ENCODE measurements at regions not wholly inside any gene's neighbourhood (a gene's known extent, or its start where the extent isn't known, plus 50 kb on each side); places are given as distances from the start of the nearest gene placed in this dataset.
"Not testable (repeated sequence)": the region's sequence is repeated elsewhere in the genome, so short reads cannot be mapped to it uniquely, and the experiment has no call there.

DNA sequence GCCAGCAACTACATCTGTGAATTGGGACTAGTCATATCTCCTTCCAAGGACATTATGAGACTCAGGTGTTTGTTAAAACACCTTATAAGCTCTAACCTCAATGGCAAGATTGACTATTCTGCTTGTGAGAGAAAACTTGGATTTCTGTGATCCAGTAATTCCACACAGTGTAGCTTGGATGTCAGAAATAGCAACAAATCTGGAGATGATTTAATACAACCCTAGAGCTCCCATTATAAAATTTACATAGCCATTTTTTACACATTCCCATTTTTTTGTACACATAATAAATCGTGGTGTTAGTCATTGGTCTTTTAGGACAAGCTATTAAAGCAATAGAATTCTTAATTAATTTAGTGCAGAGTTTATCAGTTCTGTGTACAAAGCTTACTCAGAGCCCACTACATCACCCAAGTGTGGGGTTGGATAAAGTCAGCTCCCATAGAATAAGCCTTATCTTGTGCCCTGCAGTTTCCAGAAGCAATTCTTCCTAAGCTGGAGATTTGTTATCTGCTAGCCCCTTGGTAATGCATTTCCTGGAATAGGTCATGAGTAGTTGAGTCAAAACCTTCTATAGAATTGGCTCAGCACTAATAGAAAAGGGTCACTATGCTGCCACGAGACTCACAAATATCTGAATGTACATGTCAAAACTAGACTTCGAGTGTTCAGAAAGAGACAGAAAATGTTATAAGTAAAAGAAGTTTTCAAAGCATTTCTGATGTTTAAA, 434.0 kb upstream of the RUNX1 start:
- peak; percentile 49 for DNase-seq

DNA sequence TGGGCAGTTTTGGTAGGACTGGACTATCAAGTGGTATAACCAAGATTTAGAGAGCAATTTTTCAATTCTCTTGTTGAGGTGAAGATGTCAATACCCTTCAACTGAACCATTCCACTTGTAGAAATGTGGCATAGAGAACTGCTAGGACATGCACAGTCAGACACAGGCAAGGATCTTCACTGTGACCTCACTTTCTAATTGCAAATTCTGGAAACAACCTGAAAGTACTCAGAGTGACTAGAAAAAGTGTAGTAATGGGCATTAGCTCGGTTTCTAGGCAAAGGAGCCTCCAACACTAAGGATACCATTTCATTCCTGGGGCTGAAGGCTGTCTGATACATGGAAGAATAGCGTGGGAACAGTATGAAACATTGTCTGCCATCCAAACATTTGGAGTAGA, 433.0 kb upstream of the RUNX1 start:
- no peak for DNase-seq

DNA sequence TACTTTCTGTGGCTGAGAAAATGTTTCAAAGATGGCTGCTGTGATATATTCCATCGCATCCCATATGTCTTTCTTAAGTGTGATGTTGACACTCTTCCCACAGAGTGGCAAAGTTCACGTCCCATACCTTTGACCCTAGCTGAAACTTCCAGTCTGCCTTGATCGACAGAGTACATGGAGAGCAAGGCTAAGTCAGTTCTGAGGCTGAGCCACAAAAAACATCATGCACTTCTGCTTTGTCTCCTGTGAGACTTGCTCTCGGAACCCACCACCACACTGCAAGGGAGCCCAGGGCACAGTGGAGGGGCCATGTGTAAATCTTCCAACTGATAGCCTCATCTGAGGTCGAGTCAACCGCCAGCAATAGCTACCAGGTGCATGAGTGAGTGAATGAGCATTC, 431.9 kb upstream of the RUNX1 start:
- DNase-seq = no peak

DNA sequence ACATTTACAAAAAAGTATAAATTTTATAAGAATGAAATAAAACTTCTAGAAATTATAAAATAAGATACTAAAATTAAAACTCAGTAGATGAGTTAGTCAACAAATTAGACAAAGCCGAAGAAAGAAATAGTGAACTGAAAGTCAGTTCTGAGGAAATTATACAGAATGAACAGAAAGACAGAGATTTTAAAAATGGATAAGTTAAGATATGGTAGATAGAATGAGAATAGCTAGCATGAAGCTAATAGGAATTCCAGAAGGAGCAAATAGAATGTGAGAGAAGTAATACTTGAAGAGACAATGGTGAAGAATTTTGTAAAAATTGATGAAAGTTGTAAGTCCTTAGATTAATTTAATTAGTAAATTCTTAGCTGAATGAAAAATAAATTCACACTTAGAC, 430.4 kb upstream of the RUNX1 start:
- no peak for DNase-seq

DNA sequence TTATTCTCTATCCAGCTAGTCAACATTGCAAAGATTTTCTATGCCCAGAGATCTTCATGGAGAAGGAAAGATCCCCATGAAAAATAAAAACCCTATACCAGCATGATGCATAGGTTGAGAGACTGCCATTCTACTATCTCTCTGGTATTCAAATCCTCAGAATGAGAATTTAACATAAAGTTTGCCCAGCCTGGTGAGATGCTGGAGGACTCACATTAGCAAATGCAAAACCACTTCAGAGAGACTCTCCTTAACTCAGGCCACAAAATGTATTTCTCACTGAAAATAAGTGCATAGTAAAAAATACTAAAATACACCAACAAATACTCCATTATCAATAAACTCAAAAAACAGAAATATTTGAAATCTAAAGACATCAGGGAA, 430.0 kb upstream of the RUNX1 start:
- no peak for DNase-seq

DNA sequence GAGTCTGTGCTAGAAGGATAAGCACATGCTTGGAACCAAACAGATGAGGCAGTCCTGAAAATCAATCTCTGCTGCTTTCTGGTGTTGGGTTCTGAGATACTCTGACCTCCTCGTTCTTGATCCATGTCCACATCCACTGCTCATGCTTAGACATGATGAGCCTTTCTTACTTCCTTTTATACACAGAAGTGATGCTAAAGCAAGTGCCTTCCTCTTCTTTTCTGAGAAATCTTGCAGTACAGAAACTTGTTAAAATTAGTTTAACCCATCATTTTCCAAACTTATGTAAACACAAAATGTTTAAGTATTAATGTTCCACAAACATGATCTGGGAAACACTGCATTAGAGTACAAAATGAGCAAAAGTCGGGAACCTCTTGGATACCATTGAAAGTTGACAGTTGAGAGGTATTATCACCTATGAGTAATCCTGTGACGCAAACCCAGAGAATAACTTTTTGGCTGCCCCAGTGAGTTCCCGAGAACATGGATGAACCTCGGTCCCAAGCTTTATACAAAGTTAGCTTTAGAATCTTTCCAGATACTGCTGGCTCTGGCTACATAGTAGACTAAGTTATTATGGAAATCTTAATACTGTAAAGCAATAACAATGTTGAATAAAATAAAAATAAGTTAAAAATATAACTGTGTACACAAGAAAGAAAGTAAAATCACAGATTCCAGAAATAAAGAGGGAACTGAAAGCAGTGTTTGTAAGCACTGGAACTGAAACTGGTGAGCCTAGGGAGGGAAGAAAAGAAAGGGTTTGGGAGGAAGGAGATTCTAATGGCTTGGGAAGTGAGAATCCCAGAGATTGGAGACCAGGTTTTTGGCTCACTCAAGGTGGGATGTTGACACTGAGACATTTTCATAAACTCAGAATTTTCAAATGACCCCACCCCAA, 429.3 kb upstream of the RUNX1 start:
- DNase-seq = no peak

DNA sequence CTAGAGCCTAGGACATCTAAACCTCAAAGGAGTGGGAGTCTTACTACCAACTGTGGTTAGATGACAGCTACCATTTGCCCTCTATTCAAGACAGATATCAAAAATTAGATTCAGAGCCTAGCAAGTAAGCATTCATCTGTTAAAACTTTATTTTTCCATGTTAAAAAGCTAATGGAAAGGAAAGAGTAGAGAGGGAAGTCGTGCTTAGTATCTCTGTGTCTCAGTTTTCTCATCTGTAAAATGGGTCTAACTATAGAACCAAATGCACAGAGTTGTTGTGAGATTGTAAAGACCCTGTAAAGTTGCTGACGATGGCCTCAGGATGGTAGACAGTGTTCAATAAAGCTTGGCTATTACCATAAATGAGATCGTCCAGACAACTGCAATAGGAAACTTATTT, 428.5 kb upstream of the RUNX1 start:
- no peak for DNase-seq

DNA sequence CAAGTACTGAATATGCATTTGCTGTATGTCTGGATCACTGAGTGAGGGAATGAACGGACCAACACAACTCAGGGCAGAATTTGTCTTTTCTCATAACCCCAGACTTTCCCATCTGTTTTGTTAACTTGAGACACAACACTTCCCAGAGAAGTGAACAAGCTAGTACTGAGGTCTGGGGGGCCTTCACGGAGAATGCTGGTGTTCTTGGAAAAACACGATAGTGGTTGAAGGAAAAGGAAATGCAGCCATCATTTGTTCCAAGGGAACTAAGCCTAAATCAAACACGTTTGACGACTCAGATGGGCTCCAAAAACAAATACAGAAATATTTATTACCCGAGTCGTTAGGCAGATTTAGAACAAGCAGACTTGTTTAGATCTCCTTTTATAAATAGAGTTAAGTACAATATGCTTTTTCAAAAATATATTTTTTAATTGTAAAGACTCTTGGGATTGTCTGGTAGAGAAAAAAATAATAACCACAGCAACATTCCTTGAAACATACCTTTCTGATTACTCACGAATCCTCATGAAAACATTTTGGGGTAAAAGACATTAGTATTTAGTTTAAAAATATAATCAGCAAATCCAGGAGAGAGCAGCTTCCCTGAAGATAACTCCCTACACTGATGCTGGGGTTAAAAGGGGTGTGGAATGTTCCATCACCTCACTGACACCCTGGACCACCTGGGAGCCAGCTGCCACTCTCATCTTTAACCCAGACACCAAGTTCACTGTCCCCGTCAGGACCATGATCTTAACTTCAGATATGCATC, 427.7 kb upstream of the RUNX1 start:
- no peak for DNase-seq

DNA sequence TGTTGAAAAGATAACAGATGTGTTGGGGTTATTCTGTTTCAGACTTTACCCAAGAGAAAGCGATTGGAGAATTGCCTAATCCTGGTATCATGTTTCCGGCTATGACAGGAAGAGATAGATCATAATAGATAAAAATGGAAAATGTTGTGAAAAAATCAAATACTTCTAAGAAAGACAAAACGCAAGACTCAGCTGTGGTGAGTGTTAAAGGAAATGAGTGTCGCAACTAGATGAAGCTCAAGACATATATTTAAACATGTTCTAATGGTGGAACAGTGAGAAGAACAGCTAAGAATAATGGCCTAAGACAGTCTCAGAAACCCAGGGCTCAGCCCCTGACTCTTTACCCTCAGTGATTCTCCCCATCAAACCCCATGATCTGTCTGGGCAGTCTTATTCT, 426.7 kb upstream of the RUNX1 start:
- DNase-seq = peak; percentile 14

DNA sequence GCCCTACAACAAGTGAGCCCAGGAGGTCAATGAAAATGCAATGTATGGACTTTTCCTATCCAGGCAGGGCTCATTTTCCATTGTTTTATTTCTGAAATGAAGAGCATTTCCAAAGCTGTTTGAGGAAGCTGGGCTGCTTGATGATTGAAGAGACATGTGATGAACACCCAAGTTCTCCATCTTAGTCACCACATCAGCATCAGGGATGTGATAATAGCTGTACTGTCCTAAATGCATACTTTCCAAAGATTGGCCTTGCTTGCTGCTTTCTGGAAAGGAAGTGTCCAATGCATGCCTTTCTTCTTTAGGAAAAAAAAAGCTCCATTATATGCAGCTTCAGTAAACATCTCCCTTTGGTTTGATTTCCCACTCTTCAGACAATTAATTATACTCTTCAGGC, 425.9 kb upstream of the RUNX1 start:
- no peak for DNase-seq

DNA sequence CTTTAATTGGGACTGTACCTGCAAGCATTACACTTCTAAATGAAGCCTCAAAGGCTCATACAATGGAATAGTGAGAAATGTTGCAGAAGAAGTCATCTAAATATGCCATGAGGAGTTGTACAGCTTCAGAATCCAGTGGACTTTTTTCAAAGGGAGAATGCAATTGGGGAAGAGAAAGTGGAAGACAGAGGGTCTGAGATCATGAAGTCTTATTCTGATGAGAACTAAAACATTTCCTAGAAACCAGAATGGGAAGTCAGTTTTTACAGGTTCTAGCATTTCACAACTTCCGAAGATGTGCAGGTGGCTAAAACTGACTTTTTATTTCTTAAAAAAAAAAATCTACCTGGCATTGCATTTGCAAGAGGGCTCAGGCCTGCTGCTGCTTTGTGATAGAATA, 424.4 kb upstream of the RUNX1 start:
- no peak for DNase-seq

DNA sequence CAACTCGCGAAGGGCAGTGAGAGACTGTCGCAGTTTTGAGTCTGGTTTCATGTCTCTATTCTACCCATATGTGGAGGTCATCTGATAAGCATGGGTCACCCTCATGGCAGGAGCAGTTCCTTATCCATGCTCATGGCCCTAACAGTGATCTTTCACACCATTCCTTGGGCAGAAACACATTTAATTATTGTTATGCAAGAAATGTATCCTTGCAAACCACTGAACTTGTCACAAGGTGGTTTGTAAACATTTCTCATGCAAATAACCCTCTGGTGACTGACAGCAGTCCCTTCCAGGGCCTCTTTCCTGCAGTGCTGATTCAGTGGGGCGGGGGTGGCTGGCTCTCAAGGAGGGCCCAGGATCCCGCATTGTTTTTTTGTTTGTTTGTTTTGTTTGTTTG, 421.4 kb upstream of the RUNX1 start:
- no peak for DNase-seq

DNA sequence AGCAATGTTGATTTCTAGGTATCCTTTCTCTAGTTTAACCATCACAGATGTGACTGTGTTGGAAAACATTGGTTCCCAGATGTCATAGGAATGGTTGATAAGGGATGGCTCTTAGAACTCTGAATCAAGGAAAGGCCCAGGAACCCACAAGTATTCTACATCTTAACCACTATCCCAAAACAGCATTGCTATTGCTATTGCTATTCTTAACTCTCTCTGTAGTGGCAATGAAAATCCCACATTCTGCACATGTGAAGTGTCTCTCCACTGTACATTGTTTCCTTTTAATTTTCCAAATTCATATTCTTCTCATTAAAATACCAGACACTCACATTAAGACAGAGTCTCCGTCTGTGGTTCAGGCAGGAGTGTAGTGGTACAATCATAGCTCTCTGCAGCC, 420.4 kb upstream of the RUNX1 start:
- DNase-seq = no peak

DNA sequence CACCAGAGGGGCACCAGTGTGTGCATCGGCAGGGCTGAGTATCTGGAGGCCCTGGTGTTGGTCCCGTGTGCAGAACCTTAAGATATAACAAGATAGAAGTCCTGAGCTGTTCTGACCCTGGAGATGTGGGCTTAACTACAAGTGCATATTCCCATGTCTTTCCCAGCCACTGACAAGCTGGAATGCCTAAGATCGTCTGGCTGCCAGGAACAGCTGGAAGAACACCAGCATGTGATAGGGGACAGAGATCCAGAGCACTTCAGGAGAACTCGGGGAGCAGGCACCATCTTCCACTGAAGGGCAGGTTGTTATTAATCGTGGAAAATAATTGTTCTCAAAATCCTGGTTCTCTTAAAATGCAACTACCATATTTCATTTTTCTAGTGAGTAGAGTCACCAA, 419.9 kb upstream of the RUNX1 start:
- no peak for DNase-seq

DNA sequence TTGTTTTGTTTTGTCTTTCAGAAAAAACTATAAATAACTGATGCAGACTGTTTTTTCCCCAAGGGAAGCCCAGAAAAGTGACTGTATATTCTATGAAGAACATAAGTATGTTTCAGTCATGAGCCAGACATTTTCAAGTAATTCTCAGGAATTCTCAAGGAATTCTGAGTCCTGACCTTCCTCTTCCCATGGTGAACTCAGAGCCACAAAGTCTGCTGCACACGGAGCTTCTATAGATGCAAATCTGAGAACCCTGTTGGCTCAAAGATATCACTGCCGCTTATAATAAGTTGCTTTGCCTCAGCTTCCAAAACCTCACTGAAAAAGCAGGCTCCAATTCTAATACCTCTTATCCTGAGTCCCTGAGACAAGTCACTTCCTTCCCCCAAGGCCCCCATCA, 418.5 kb upstream of the RUNX1 start:
- no peak for DNase-seq

DNA sequence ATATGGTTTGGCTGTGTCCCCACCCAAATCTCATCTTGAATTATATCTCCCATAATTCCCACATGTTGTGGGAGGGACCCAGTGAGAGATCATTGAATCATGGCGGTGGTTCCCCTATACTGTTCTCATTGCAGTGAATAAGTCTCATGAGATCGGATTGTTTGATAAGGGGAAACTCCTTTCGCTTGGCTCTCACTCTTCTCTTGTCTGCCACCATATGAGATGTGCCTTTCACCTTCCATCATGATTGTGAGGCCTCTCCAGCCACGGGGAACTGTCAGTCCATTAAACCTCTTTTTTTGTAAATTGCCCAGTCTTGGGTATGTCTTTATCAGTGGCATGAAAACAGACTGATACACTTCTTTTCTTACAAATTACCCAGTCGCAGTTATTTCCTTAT, 417.6 kb upstream of the RUNX1 start:
- not testable (repeated sequence) for DNase-seq

DNA sequence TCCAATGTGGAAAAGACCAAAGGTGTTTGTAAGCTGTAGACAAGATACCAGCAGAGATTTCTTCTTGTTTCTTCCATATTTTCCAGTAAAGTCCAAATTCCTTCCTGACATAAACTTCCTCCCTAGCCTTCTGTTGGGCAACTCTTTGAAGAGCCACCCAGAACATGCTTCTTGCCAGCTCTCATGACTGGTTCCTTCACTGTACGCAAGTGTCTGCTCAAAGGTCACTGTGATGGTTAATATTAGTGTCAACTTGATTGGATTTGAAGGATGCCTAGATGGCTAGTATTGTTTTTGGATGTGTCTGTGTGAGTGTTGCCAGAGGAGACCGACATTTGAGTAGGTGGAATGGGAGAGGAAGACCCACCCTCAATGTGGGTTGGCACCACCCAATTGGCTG, 416.6 kb upstream of the RUNX1 start:
- DNase-seq = no peak

DNA sequence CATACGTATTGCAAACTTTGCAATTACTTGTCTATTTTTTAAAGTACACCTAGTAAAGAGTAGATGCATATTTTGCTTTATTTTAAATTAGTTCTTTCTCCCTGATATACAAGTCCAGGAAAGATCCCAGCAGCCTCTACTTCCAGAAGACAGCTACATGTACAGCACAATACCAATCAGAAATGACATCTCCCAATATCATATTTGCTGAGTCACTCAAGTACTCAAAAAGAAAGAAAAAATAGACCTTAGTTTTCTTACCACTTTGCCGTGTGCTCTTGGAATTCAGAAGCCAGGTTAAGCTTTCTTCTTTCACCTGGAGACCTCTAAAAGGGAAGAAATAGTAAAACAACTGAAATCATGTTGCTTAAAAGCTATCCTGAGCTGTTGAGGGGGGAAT, 412.6 kb upstream of the RUNX1 start:
- no peak for DNase-seq

DNA sequence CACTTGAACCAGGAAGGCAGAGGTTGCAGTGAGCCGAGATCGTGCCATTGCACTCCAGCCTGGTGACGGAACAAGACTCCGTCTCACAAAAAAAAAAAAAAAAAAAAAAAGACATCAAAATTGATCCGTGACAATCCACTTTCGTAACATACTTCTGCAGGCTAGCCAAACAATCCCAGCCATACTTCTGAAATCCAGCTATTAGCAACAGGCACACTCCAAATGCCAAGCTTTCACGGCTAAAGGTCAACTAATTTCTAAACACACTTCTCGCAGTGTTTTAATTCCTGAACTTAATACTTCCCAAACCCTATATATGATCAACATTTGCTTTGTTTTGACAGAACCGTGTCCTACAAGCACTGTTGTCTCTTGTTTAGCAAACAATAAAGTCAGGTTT, 411.3 kb upstream of the RUNX1 start:
- no peak for DNase-seq

DNA sequence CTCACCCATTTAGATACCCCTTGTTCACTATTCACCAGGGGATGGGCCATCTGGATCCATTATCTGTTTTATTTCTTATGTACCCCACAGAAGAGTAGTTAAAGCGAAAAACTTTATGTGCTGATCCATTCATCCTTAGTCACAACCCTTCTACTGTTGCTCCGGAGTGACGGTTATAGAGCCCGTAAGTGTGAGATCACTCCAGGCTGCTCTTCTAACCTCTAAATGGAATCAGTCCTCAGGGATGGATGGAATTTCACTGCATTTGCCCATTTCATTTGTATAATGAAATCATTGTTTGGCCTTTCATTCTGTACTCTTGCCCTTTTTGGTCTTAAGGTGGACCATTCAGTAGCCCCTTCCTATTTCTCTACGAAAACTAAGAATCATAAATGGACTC, 409.3 kb upstream of the RUNX1 start:
- DNase-seq = no peak

DNA sequence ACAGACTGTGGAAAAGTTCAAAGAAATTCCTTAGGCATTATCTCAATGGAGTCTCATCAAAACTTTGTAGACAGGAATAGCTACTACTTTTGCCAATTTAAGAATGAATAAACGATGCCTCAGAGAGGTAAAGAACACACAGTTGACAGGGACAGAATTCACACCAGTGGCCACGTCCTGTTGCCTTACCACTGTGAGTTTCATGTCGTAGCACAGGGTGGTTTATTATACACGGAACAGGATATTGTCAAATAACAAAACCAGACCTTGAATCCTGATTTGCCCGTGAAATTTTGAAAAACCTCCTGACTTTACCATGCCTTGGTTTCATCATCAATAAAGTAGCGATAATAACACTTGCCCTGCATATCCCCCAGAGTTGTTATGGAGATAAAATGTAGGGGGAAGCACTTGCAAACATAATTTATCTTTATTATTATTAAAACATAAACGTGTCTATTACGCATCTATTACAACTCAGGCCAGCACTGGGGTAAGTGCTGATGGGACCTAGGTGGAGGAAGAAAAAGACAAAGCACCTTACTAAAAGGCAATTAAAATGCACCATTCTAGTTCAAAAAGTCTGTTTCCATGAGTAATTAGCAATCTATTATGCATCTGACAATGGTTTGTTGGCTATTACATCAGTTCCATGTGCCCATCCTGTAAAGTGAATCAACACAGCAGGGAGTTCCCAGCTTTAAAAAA, 408.1 kb upstream of the RUNX1 start:
- peak; percentile 22 for DNase-seq

DNA sequence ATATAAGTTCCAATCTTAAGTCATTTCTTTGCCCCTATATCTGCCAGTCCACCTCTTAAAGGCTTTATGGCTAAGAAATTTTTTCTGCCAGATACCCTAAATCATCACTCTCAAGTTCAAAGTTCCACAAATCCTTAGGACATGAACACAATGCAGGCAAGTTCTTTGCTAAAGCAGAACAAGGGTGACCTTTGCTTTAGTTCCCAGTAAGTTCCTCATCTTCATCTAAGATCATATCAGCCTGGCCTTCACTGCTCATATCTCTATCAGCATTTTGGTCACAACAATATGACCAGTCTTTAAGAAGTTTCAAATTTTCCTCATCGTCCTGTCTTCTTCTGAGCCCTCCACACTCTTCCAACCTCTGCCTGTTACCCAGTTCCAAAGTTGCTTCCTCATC, 402.2 kb upstream of the RUNX1 start:
- no peak for DNase-seq

DNA sequence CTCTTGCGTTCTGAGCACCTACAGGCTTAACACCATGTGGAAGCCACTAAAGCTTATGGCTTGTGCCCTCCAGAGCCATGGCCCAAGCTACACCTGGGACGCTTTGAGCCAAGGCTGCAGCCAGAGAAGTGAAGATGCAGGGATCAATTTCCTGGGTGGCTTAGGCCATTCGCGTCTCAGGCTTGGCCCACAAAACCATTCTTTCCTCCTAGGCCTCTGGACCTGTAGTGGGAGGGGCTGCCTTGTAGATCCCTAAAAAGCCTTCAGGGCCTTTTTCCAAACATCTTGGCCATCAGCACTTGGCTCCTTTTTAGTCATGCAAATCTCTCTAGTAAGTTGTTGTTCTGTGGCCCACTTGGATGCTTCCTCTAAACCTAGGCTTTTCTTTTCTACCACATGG, 401.7 kb upstream of the RUNX1 start:
- DNase-seq = no peak
